VCaP (cell line): ENCODE measurements at regions not wholly inside any gene's neighbourhood (a gene's known extent, or its start where the extent isn't known, plus 50 kb on each side); places are given as distances from the start of the nearest gene placed in this dataset.

Experiments used
- H3K27ac ChIP-seq: fragments of 450-650 bp; 2 replicates; pipeline ENCODE4 v1.5.1; 2017
- CTCF ChIP-seq: fragments of 450-650 bp; conservative IDR thresholded peaks from 2 replicates; pipeline ENCODE4 v1.5.1; 2017; ENCODE audit warnings: mild to moderate bottlenecking, moderate library complexity

GRCh38 chr5:77893225-77893860, 117.2 kb upstream of the TBCA start:
- no peak overlapping the region for H3K27ac ChIP-seq
- TF ChIP-seq CTCF = no peak

- no peak overlapping the region for H3K27ac ChIP-seq
- TF ChIP-seq CTCF = no peak
Observed at GRCh38 chr5:77892061-77893010, 116.2 kb upstream of the TBCA start.

GRCh38 chr5:77885519-77885918, 109.4 kb upstream of the TBCA start:
- TF ChIP-seq CTCF = no peak
- H3K27ac ChIP-seq = no peak overlapping the region

- TF ChIP-seq CTCF = no peak
Observed at GRCh38 chr5:77882670-77883257, 106.6 kb upstream of the TBCA start.

GRCh38 chr5:77881528-77881927, 105.4 kb upstream of the TBCA start:
- no peak for TF ChIP-seq CTCF
- H3K27ac ChIP-seq = no peak overlapping the region

More at GRCh38 chr5:77882670-77883257, 106.6 kb upstream of the TBCA start:
- H3K27ac ChIP-seq = no peak overlapping the region

GRCh38 chr5:77877516-77878355, 101.6 kb upstream of the TBCA start:
- H3K27ac ChIP-seq = no peak overlapping the region
- no peak for TF ChIP-seq CTCF
